ENCODE measurements at regions not wholly inside any gene's neighbourhood (a gene's known extent, or its start where the extent isn't known, plus 50 kb on each side); places are given as distances from the start of the nearest gene placed in this dataset.
"Not testable (repeated sequence)": the region's sequence is repeated elsewhere in the genome, so short reads cannot be mapped to it uniquely, and the experiment has no call there.

- no peak for DNase-seq (ENCODE audit: low read depth in 2 of 2)
These were observed 1761.9 kb upstream of the ACO1 start for GRCh38 chr9:30622561-30622960.

GRCh38 chr9:30628915-30629567, 1755.4 kb upstream of the ACO1 start:
- DNase-seq (ENCODE audit: low read depth in 2 of 2): no peak

GRCh38 chr9:30630459-30630858, 1754.0 kb upstream of the ACO1 start:
- DNase-seq (ENCODE audit: low read depth in 2 of 2): no peak

GRCh38 chr9:30646639-30647038, 1737.8 kb upstream of the ACO1 start:
- DNase-seq (ENCODE audit: low read depth in 2 of 2): not testable (repeated sequence)

- no peak for DNase-seq (ENCODE audit: low read depth in 2 of 2)
These were observed 1722.5 kb upstream of the ACO1 start for GRCh38 chr9:30661925-30662324.

- DNase-seq (ENCODE audit: low read depth in 2 of 2): no peak
These were observed 1713.5 kb upstream of the ACO1 start for GRCh38 chr9:30670805-30671562.

- no peak for DNase-seq (ENCODE audit: low read depth in 2 of 2)
These were observed 1711.3 kb upstream of the ACO1 start for GRCh38 chr9:30673132-30673531.

GRCh38 chr9:30676651-30677050, 1707.8 kb upstream of the ACO1 start:
- no peak for DNase-seq (ENCODE audit: low read depth in 2 of 2)

- no peak for DNase-seq (ENCODE audit: low read depth in 2 of 2)
These were observed 1707.2 kb upstream of the ACO1 start for GRCh38 chr9:30677221-30677620.

GRCh38 chr9:30688801-30689200, 1695.6 kb upstream of the ACO1 start:
- no peak for DNase-seq (ENCODE audit: low read depth in 2 of 2)

- no peak for DNase-seq (ENCODE audit: low read depth in 2 of 2)
These were observed 1686.5 kb upstream of the ACO1 start for GRCh38 chr9:30697958-30698357.

- DNase-seq (ENCODE audit: low read depth in 2 of 2): no peak
These were observed 1672.9 kb upstream of the ACO1 start for GRCh38 chr9:30711591-30711990.

GRCh38 chr9:30713243-30713642, 1671.2 kb upstream of the ACO1 start:
- DNase-seq (ENCODE audit: low read depth in 2 of 2): no peak

- no peak for DNase-seq (ENCODE audit: low read depth in 2 of 2)
These were observed 1670.1 kb upstream of the ACO1 start for GRCh38 chr9:30714389-30714788.

GRCh38 chr9:30718483-30718882, 1666.0 kb upstream of the ACO1 start:
- no peak for DNase-seq (ENCODE audit: low read depth in 2 of 2)

- DNase-seq (ENCODE audit: low read depth in 2 of 2): no peak
These were observed 1662.4 kb upstream of the ACO1 start for GRCh38 chr9:30722065-30722464.

GRCh38 chr9:30723656-30724055, 1660.8 kb upstream of the ACO1 start:
- no peak for DNase-seq (ENCODE audit: low read depth in 2 of 2)

GRCh38 chr9:30732060-30732459, 1652.4 kb upstream of the ACO1 start:
- no peak for DNase-seq (ENCODE audit: low read depth in 2 of 2)

- DNase-seq (ENCODE audit: low read depth in 2 of 2): no peak
These were observed 1639.6 kb upstream of the ACO1 start for GRCh38 chr9:30744871-30745270.

- no peak for DNase-seq (ENCODE audit: low read depth in 2 of 2)
These were observed 1637.9 kb upstream of the ACO1 start for GRCh38 chr9:30746589-30746988.

- no peak for DNase-seq (ENCODE audit: low read depth in 2 of 2)
These were observed 1626.7 kb upstream of the ACO1 start for GRCh38 chr9:30757723-30758122.

- DNase-seq (ENCODE audit: low read depth in 2 of 2): no peak
These were observed 1625.6 kb upstream of the ACO1 start for GRCh38 chr9:30758726-30759446.

- DNase-seq (ENCODE audit: low read depth in 2 of 2): no peak
These were observed 1619.1 kb upstream of the ACO1 start for GRCh38 chr9:30765318-30765717.

Data from stimulated activated CD4-positive, alpha-beta T cell treated with anti-CD3 and anti-CD28 coated beads, Interleukin-12 subunit alpha, Interleukin-12 subunit beta, amount 100 ng/mL, for 24 hours (primary cell).